ENCODE measurements at regions not wholly inside any gene's neighbourhood (a gene's known extent, or its start where the extent isn't known, plus 50 kb on each side); places are given as distances from the start of the nearest gene placed in this dataset.

- Mint-ChIP-seq H3K36me3 (no peaks in the 10 kb centered on the region), H3K27me3 (ENCODE audit: low read depth) (no peaks in the 10 kb centered on the region), H3K4me1 (no peaks in the 10 kb centered on the region), H3K27ac (no peak overlapping the region), H3K4me3 (no peak overlapping the region), H3K9me3 (peaks cover 4% of the 10 kb centered on the region)
- DNase-seq (ENCODE audit: low spot score) (no peak), ATAC-seq (no peak)
- no peak for TF ChIP-seq MYBL2 (CRISPR knock-in tag; IDR thresholded peaks at IDR 0.05)
- no peak for TF ChIP-seq CREB1 (CRISPR knock-in tag; IDR thresholded peaks at IDR 0.05)
- no peak for TF ChIP-seq E2F4 (CRISPR knock-in tag; IDR thresholded peaks at IDR 0.05; ENCODE audit: borderline replicate concordance, low read depth)
- CTCF ChIA-PET, result no interaction called here
- POLR2A ChIA-PET, result no interaction called here
Measured at GRCh38 chr5:175284806-175285205, 159.2 kb downstream of the DRD1 start.

GRCh38 chr5:175282611-175283225, 161.3 kb downstream of the DRD1 start:
- no peaks in the 10 kb centered on the region for H3K4me1 Mint-ChIP-seq
- ATAC-seq (no peak), DNase-seq (ENCODE audit: low spot score) (no peak)
- TF ChIP-seq AFF4 (CRISPR knock-in tag; IDR thresholded peaks at IDR 0.05; ENCODE audit: borderline replicate concordance), result no peak
- no peak for TF ChIP-seq ZMAT4 (CRISPR knock-in tag; IDR thresholded peaks at IDR 0.05)
- TF ChIP-seq SMAD4 (CRISPR knock-in tag; IDR thresholded peaks at IDR 0.05), result no peak
- ChIA-PET CTCF (no interaction called here), POLR2A (no interaction called here)
- peaks cover 4% of the 10 kb centered on the region for H3K9me3 Mint-ChIP-seq
- no peaks in the 10 kb centered on the region for H3K27me3 Mint-ChIP-seq (ENCODE audit: low read depth)
- H3K4me3 Mint-ChIP-seq, result no peak overlapping the region
- no peaks in the 10 kb centered on the region for H3K36me3 Mint-ChIP-seq
- H3K27ac Mint-ChIP-seq, result no peak overlapping the region

- no peak for ATAC-seq
- H3K36me3 Mint-ChIP-seq, result no peaks in the 10 kb centered on the region
- ChIA-PET POLR2A (no interaction called here), CTCF (interaction anchor here (0.6 kb wide), 1 partner anchor 9 kb away, joined by 5 read pairs; no protein-coding TSS in a partner anchor)
- DNase-seq (ENCODE audit: low spot score), result no peak
- H3K4me1 Mint-ChIP-seq, result no peaks in the 10 kb centered on the region
- no peaks in the 10 kb centered on the region; the same call in 1 of the 2 replicates for H3K27me3 Mint-ChIP-seq (ENCODE audit: low read depth)
- TF ChIP-seq FOXP1 (CRISPR knock-in tag; IDR thresholded peaks at IDR 0.05; ENCODE audit: borderline replicate concordance), result no peak
- TF ChIP-seq FOXK1 (CRISPR knock-in tag; IDR thresholded peaks at IDR 0.05), result no peak
- no peak for TF ChIP-seq NR2C2 (CRISPR knock-in tag; IDR thresholded peaks at IDR 0.05)
- TF ChIP-seq MYBL2 (CRISPR knock-in tag; IDR thresholded peaks at IDR 0.05), result no peak
- no peak for TF ChIP-seq ZNF263 (CRISPR knock-in tag; IDR thresholded peaks at IDR 0.05; ENCODE audit: low read depth)
- TF ChIP-seq NFATC4 (CRISPR knock-in tag; IDR thresholded peaks at IDR 0.05), result no peak
- no peak for TF ChIP-seq ZNF138 (CRISPR knock-in tag; conservative IDR thresholded peaks at IDR 0.05)
- no peak for TF ChIP-seq ZNF219 (CRISPR knock-in tag; IDR thresholded peaks at IDR 0.05; ENCODE audit: borderline replicate concordance)
- TF ChIP-seq KAT7 (CRISPR knock-in tag; IDR thresholded peaks at IDR 0.05; ENCODE audit: borderline replicate concordance), result no peak
- no peak for TF ChIP-seq IRF1 (CRISPR knock-in tag; IDR thresholded peaks at IDR 0.05)
- no peak for TF ChIP-seq ZNF396 (CRISPR knock-in tag; IDR thresholded peaks at IDR 0.05; ENCODE audit: borderline replicate concordance)
- no peak for TF ChIP-seq MXD4 (CRISPR knock-in tag; IDR thresholded peaks at IDR 0.05; ENCODE audit: borderline replicate concordance)
- H3K9me3 Mint-ChIP-seq, result no peaks in the 10 kb centered on the region
- H3K4me3 Mint-ChIP-seq, result no peak overlapping the region
- H3K27ac Mint-ChIP-seq, result no peak overlapping the region
Measured at GRCh38 chr5:175281714-175282113, 162.3 kb downstream of the DRD1 start.

Measured in WTC11 (cell line).